HG03432 (cell line): ENCODE measurements at regions not wholly inside any gene's neighbourhood (a gene's known extent, or its start where the extent isn't known, plus 50 kb on each side); places are given as distances from the start of the nearest gene placed in this dataset.
"Not testable (repeated sequence)": the region's sequence is repeated elsewhere in the genome, so short reads cannot be mapped to it uniquely, and the experiment has no call there.

ENCODE experiments used
- ATAC-seq: cut with Tn5 transposase; IDR thresholded peaks from one replicate; pipeline ENCODE4 v1.9.1; 2021; ENCODE audit warnings: mild to moderate bottlenecking, moderate library complexity; ENCODE audit not compliant: unreplicated experiment

GRCh38 chr9:67142392-67143107, 150.2 kb upstream of the SPATA31A3 start:
- ATAC-seq, result not testable (repeated sequence)

GRCh38 chr9:67136376-67136775, 144.0 kb upstream of the SPATA31A3 start:
- ATAC-seq, result not testable (repeated sequence)

GRCh38 chr9:67133124-67133523, 140.8 kb upstream of the SPATA31A3 start:
- ATAC-seq, result not testable (repeated sequence)

GRCh38 chr9:67116761-67117160, 124.4 kb upstream of the SPATA31A3 start:
- ATAC-seq, result not testable (repeated sequence)

- not testable (repeated sequence) for ATAC-seq
Observed at GRCh38 chr9:67112148-67112547, 119.8 kb upstream of the SPATA31A3 start.

GRCh38 chr9:67111733-67112132, 119.4 kb upstream of the SPATA31A3 start:
- ATAC-seq, result not testable (repeated sequence)

GRCh38 chr9:67109859-67110258, 117.5 kb upstream of the SPATA31A3 start:
- not testable (repeated sequence) for ATAC-seq

GRCh38 chr9:67106659-67107058, 114.3 kb upstream of the SPATA31A3 start:
- ATAC-seq, result not testable (repeated sequence)

- not testable (repeated sequence) for ATAC-seq
Observed at GRCh38 chr9:67102506-67103276, 110.3 kb upstream of the SPATA31A3 start.

GRCh38 chr9:67091104-67091503, 98.8 kb upstream of the SPATA31A3 start:
- ATAC-seq, result not testable (repeated sequence)

- ATAC-seq, result not testable (repeated sequence)
Observed at GRCh38 chr9:67086862-67087261, 94.5 kb upstream of the SPATA31A3 start.

GRCh38 chr9:67066140-67066539, 73.8 kb upstream of the SPATA31A3 start:
- ATAC-seq, result not testable (repeated sequence)

GRCh38 chr9:67058898-67059715, 66.8 kb upstream of the SPATA31A3 start:
- not testable (repeated sequence) for ATAC-seq
